Keratinocyte (primary cell): ENCODE measurements at regions not wholly inside any gene's neighbourhood (a gene's known extent, or its start where the extent isn't known, plus 50 kb on each side); places are given as distances from the start of the nearest gene placed in this dataset.

Source experiments
- EZH2 ChIP-seq: IDR thresholded peaks from one replicate; pipeline ENCODE4 v1.6.1; 2012; ENCODE audit warnings: inconsistent platforms, mild to moderate bottlenecking, low read length, moderate library complexity
- TF ChIP-seq, protein P1 (sequence below), 3 experiments: IDR thresholded peaks in 1 of 3; conservative IDR thresholded peaks in 1 of 3; optimal IDR thresholded peaks in 1 of 3; 2 replicates in 2 of 3; 3 replicates in 1 of 3; pipeline versions ENCODE3 to v1.5.1; 2011; ENCODE audit warnings: low read length in 3 of 3, mild to moderate bottlenecking in 3 of 3, moderate library complexity in 2 of 3, control low read depth in 1 of 3, inconsistent platforms in 1 of 3; ENCODE audit not compliant: insufficient read depth in 2 of 3; ENCODE audit errors: extremely low read depth in 1 of 3

DNA sequence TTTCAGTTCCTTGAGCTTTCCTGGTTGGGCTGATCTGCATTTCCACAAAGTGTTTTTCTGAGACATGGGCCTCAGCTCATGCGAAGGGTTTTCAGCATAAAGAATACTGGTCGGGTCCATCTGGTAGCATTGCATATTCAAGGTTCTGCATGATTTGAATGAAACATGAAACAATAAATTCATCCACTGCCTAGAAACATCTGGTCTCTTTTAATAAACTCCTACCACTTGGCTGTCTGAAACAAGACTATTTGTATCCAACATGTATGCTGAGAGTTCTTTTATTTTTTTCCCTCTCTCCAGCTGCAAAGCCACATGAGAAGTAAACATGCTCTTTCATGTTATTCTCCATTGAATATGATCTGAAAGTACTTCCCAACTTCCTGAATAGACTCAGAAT, 314.9 kb upstream of the SOX11 start:
- TF ChIP-seq, protein P1, sequence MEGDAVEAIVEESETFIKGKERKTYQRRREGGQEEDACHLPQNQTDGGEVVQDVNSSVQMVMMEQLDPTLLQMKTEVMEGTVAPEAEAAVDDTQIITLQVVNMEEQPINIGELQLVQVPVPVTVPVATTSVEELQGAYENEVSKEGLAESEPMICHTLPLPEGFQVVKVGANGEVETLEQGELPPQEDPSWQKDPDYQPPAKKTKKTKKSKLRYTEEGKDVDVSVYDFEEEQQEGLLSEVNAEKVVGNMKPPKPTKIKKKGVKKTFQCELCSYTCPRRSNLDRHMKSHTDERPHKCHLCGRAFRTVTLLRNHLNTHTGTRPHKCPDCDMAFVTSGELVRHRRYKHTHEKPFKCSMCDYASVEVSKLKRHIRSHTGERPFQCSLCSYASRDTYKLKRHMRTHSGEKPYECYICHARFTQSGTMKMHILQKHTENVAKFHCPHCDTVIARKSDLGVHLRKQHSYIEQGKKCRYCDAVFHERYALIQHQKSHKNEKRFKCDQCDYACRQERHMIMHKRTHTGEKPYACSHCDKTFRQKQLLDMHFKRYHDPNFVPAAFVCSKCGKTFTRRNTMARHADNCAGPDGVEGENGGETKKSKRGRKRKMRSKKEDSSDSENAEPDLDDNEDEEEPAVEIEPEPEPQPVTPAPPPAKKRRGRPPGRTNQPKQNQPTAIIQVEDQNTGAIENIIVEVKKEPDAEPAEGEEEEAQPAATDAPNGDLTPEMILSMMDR (optimal IDR thresholded peaks at IDR 0.05 in 1 of 3, IDR thresholded peaks at IDR 0.05 in 1 of 3, conservative IDR thresholded peaks at IDR 0.05 in 1 of 3; ENCODE audit: extremely low read depth in 1 of 3, insufficient read depth in 2 of 3, low read length in 3 of 3) = no peak
- no peak for TF ChIP-seq EZH2
